Endodermal cell (in vitro differentiated cells): ENCODE measurements at regions not wholly inside any gene's neighbourhood (a gene's known extent, or its start where the extent isn't known, plus 50 kb on each side); places are given as distances from the start of the nearest gene placed in this dataset.

Source experiments
- DNase-seq: peaks from one replicate; pipeline ENCODE4 v3.0.0-alpha.2; 2017
- H3K27ac ChIP-seq: 2 replicates; pipeline ENCODE4 v1.5.1; 2013; ENCODE audit warnings: mild to moderate bottlenecking, low read depth, low read length, moderate library complexity
- H3K27me3 ChIP-seq: 2 replicates; pipeline ENCODE4 v1.6.1; 2013; ENCODE audit warnings: mild to moderate bottlenecking, low read length, moderate library complexity; ENCODE audit not compliant: insufficient read depth, control insufficient read depth, poor library complexity, severe bottlenecking
- H3K36me3 ChIP-seq: 2 replicates; pipeline ENCODE4 v1.7.0; 2013; ENCODE audit warnings: mild to moderate bottlenecking, low read length, moderate library complexity; ENCODE audit not compliant: control insufficient read depth, insufficient read depth
- H3K4me1 ChIP-seq: one replicate; pipeline ENCODE4 v1.7.0; 2013; ENCODE audit warnings: low read length; ENCODE audit not compliant: control insufficient read depth, insufficient read depth
- H3K4me3 ChIP-seq: 2 replicates; pipeline ENCODE4 v1.5.1; 2013; ENCODE audit warnings: mild to moderate bottlenecking, low read length, moderate library complexity
- H3K9ac ChIP-seq: 2 replicates; pipeline ENCODE4 v1.6.1; 2013; ENCODE audit warnings: mild to moderate bottlenecking, low read length, moderate library complexity; ENCODE audit not compliant: poor library complexity, severe bottlenecking; ENCODE audit errors: extremely low read depth
- H3K9me3 ChIP-seq: 2 replicates; pipeline ENCODE4 v1.6.1; 2013; ENCODE audit warnings: mild to moderate bottlenecking, low read length, moderate library complexity; ENCODE audit not compliant: control insufficient read depth
- H3K27ac Mint-ChIP-seq: 2 replicates; pipeline ENCODE4 v1.8.0; 2020; ENCODE audit warnings: mixed read lengths
- H3K27me3 Mint-ChIP-seq: 2 replicates; pipeline ENCODE4 v1.8.0; 2021; ENCODE audit warnings: mild to moderate bottlenecking, mixed read lengths; ENCODE audit not compliant: insufficient read depth
- H3K36me3 Mint-ChIP-seq: 2 replicates; pipeline ENCODE4 v1.8.0; 2020; ENCODE audit warnings: low read depth, mixed read lengths
- H3K4me1 Mint-ChIP-seq: 2 replicates; pipeline ENCODE4 v1.8.0; 2020; ENCODE audit warnings: mixed read lengths
- H3K4me3 Mint-ChIP-seq: 2 replicates; pipeline ENCODE4 v1.8.0; 2020; ENCODE audit warnings: mild to moderate bottlenecking, moderate library complexity, mixed read lengths
- H3K9me3 Mint-ChIP-seq: 2 replicates; pipeline ENCODE4 v1.8.0; 2020; ENCODE audit warnings: mild to moderate bottlenecking, mixed read lengths
- WGBS, 2 experiments: methylation state at CpG; one replicate each; pipeline versions ENCODE4 v1.1.5 to v1.1.7; 2013; ENCODE audit warnings: missing lambda C conversion rate in 2 of 2, mixed read lengths in 1 of 2; ENCODE audit not compliant: insufficient coverage in 1 of 2, insufficient read length in 1 of 2; 5-methylcytosine and 5-hydroxymethylcytosine counted together
- TF ChIP-seq, protein P1 (sequence below): fragments of 200-600 bp; sonication (generic); conservative IDR thresholded peaks from 2 replicates; pipeline ENCODE4 v1.5.0; 2021; ENCODE audit warnings: antibody characterized with exemption, mild to moderate bottlenecking

DNA sequence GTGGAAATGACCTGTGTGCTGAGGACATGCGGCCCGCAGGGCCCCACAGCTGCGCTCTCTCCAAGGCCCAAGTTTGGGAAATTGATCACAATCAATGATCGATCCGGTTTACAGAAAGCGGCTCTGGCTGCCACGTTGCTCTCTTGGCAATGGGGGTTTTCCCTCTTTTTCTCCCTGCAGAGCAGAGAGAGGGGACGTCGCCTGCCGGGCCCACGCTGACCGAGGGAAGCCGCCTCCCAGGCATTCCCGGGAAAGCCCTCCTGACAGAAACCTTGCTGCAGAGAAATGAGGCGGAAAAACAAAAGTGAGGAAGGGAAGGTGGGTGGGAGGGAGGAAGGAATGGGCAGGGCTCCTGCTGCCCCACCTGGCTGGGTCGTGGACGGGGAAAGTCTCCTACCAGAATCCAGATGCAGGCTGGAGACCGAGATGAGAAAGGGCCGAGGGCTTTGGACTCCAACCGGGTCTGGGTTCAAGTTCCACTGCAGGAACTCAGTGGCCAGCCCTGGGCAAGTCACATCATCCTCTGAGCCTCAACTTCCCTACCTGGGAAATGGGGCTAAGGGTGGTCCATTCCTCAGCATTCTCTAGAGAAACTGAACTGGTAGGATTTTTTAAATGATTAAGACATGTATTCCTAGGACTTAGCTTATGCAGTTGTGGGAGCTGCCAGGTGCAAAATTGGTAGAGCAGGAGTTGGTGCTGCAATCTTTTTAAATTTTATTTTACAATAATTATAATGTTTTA lies 75.5 kb downstream of the PHETA1 start:
- H3K27ac ChIP-seq = no peak overlapping the region
- WGBS, 2 experiments = 83 to 92% methylated on average over 14 to 20 of the region's 20 CpGs
- Mint-ChIP-seq H3K27me3 (no peaks in the 10 kb centered on the region), H3K4me1 (peaks cover 4% of the 10 kb centered on the region), H3K4me3 (no peak overlapping the region), H3K27ac (no peak overlapping the region), H3K36me3 (peaks cover 27% of the 10 kb centered on the region), H3K9me3 (peaks cover 4% of the 10 kb centered on the region)
- H3K9ac ChIP-seq = no peak overlapping the region
- TF ChIP-seq, protein P1, sequence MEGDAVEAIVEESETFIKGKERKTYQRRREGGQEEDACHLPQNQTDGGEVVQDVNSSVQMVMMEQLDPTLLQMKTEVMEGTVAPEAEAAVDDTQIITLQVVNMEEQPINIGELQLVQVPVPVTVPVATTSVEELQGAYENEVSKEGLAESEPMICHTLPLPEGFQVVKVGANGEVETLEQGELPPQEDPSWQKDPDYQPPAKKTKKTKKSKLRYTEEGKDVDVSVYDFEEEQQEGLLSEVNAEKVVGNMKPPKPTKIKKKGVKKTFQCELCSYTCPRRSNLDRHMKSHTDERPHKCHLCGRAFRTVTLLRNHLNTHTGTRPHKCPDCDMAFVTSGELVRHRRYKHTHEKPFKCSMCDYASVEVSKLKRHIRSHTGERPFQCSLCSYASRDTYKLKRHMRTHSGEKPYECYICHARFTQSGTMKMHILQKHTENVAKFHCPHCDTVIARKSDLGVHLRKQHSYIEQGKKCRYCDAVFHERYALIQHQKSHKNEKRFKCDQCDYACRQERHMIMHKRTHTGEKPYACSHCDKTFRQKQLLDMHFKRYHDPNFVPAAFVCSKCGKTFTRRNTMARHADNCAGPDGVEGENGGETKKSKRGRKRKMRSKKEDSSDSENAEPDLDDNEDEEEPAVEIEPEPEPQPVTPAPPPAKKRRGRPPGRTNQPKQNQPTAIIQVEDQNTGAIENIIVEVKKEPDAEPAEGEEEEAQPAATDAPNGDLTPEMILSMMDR = no peak
- DNase-seq = no peak
- no peaks in the 10 kb centered on the region for H3K27me3 ChIP-seq
- no peak overlapping the region for H3K4me3 ChIP-seq
- no peaks in the 10 kb centered on the region for H3K9me3 ChIP-seq
- H3K36me3 ChIP-seq = peaks cover 10% of the 10 kb centered on the region
- H3K4me1 ChIP-seq = no peaks in the 10 kb centered on the region

- H3K4me1 ChIP-seq = peaks cover 4% of the 10 kb centered on the region
- Mint-ChIP-seq H3K27ac (no peak overlapping the region), H3K4me3 (no peak overlapping the region), H3K27me3 (no peaks in the 10 kb centered on the region), H3K4me1 (peaks cover 4% of the 10 kb centered on the region), H3K36me3 (peaks cover 24% of the 10 kb centered on the region), H3K9me3 (peaks cover 4% of the 10 kb centered on the region)
- no peaks in the 10 kb centered on the region for H3K9me3 ChIP-seq
- WGBS, 2 experiments = 91 to 96% methylated on average over 11 to 12 of the region's 12 CpGs
- no peak overlapping the region for H3K4me3 ChIP-seq
- TF ChIP-seq, protein P1 = no peak
- DNase-seq = no peak
- H3K27ac ChIP-seq = no peak overlapping the region
- no peak overlapping the region for H3K9ac ChIP-seq
- H3K36me3 ChIP-seq = peaks cover 5% of the 10 kb centered on the region
- H3K27me3 ChIP-seq = no peaks in the 10 kb centered on the region
These were observed 77.5 kb downstream of the PHETA1 start for GRCh38 chr12:111291357-111291756.

DNA sequence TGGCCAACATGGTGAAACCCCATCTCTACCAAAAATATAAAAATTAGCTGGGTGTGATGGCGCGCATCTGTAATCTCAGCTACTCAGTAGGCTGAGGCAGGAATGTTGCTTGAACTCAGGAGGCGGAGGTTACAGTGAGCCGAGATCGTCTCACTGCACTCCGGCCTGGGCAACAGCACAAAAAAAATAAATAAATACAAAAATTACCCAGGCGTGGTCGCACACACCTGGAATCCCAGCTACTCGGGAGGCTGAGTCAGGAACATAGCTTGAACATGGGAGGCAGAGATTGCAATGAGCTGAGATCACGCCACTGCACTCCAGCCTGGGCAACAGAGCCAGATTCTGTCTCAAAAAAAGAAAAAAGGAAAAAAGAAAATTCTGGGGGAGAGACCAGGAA lies 80.1 kb downstream of the PHETA1 start:
- no peak overlapping the region for H3K4me3 Mint-ChIP-seq
- Histone ChIP-seq H3K36me3 (peaks cover 5% of the 10 kb centered on the region), H3K27me3 (no peaks in the 10 kb centered on the region), H3K9me3 (no peaks in the 10 kb centered on the region), H3K4me3 (no peak overlapping the region), H3K27ac (no peak overlapping the region), H3K4me1 (peaks cover 4% of the 10 kb centered on the region), H3K9ac (no peak overlapping the region)
- no peaks in the 10 kb centered on the region for H3K27me3 Mint-ChIP-seq
- no peak for DNase-seq
- H3K36me3 Mint-ChIP-seq = peaks cover 18% of the 10 kb centered on the region
- TF ChIP-seq, protein P1 = no peak
- no peak overlapping the region for H3K27ac Mint-ChIP-seq
- peaks cover 4% of the 10 kb centered on the region for H3K9me3 Mint-ChIP-seq
- H3K4me1 Mint-ChIP-seq = peaks cover 11% of the 10 kb centered on the region
- WGBS, 2 experiments = 93 to 96% methylated on average over 10 of the region's 10 CpGs
